HG02852 (cell line): ENCODE measurements at regions not wholly inside any gene's neighbourhood (a gene's known extent, or its start where the extent isn't known, plus 50 kb on each side); places are given as distances from the start of the nearest gene placed in this dataset.

Source experiments
- ATAC-seq: cut with Tn5 transposase; IDR thresholded peaks from one replicate; pipeline ENCODE4 v1.9.1; 2021; ENCODE audit warnings: mild to moderate bottlenecking, moderate library complexity; ENCODE audit not compliant: unreplicated experiment

- no peak for ATAC-seq
Observed at GRCh38 chr16:56093055-56093454, 98.2 kb upstream of the GNAO1 start.

GRCh38 chr16:56090076-56090475 lies 101.2 kb upstream of the GNAO1 start:
- ATAC-seq = no peak

GRCh38 chr16:56087626-56088025 lies 103.7 kb upstream of the GNAO1 start:
- no peak for ATAC-seq

- no peak for ATAC-seq
Observed at GRCh38 chr16:56081371-56081770, 109.9 kb upstream of the GNAO1 start.

- ATAC-seq = no peak
Observed at GRCh38 chr16:56075732-56076388, 115.4 kb upstream of the GNAO1 start.

GRCh38 chr16:56073508-56073907 lies 117.8 kb upstream of the GNAO1 start:
- ATAC-seq = no peak

GRCh38 chr16:56072096-56072495 lies 119.2 kb upstream of the GNAO1 start:
- no peak for ATAC-seq

- no peak for ATAC-seq
Observed at GRCh38 chr16:56068816-56069215, 122.5 kb upstream of the GNAO1 start.

- no peak for ATAC-seq
Observed at GRCh38 chr16:56068314-56068713, 123.0 kb upstream of the GNAO1 start.

GRCh38 chr16:56067406-56067805 lies 123.9 kb upstream of the GNAO1 start:
- ATAC-seq = no peak

- ATAC-seq = no peak
Observed at GRCh38 chr16:56066617-56067016, 124.7 kb upstream of the GNAO1 start.

GRCh38 chr16:56063111-56063510 lies 128.2 kb upstream of the GNAO1 start:
- ATAC-seq = no peak

- no peak for ATAC-seq
Observed at GRCh38 chr16:56057151-56057550, 134.1 kb upstream of the GNAO1 start.

GRCh38 chr16:56050916-56051315 lies 140.4 kb upstream of the GNAO1 start:
- no peak for ATAC-seq

GRCh38 chr16:56048425-56049105 lies 142.7 kb upstream of the GNAO1 start:
- peak; percentile 94 for ATAC-seq

GRCh38 chr16:56047307-56048234 lies 143.7 kb upstream of the GNAO1 start:
- no peak for ATAC-seq

GRCh38 chr16:56042416-56042815 lies 148.9 kb upstream of the GNAO1 start:
- ATAC-seq = no peak

- no peak for ATAC-seq
Observed at GRCh38 chr16:56041556-56042140, 149.6 kb upstream of the GNAO1 start.

GRCh38 chr16:56038564-56039098 lies 152.7 kb upstream of the GNAO1 start:
- ATAC-seq = no peak

GRCh38 chr16:56032072-56032471 lies 156.9 kb upstream of the CES5A start:
- no peak for ATAC-seq

GRCh38 chr16:56029026-56029425 lies 153.9 kb upstream of the CES5A start:
- ATAC-seq = no peak
